ENCODE measurements at regions not wholly inside any gene's neighbourhood (a gene's known extent, or its start where the extent isn't known, plus 50 kb on each side); places are given as distances from the start of the nearest gene placed in this dataset.
"Not testable (repeated sequence)": the region's sequence is repeated elsewhere in the genome, so short reads cannot be mapped to it uniquely, and the experiment has no call there.

DNA sequence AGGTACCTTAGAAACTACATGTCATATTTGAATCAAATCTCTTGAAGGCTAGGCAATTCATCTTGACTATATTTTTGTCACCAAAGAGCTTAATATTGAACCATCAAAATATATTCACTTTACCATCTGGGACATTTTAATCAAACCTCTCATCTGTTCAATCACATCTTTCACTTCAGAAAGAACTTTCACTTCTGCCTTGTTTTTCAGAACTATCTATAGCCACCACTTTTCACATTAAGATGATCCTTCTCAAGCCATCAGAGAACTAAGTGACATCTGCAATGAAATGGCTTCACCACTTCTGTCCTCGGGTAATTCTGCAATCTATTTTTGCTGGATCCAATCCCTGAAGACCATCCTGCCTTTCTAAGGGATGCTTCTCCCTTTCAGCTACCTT lies 57.8 kb downstream of the OR2B2 start:
- no peak overlapping the region for H3K27ac ChIP-seq (ENCODE audit: low read depth, low read length)
- H3K4me1 ChIP-seq (ENCODE audit: insufficient read depth, low read length) = no peaks in the 10 kb centered on the region
- H3K27me3 ChIP-seq (ENCODE audit: control insufficient read depth in 1 of 2, insufficient read depth in 2 of 2, low read length in 2 of 2) = no peaks in the 10 kb centered on the region
- no peak overlapping the region for H3K9ac ChIP-seq (ENCODE audit: low read length)
- H3K4me3 ChIP-seq (ENCODE audit: low read depth in 1 of 2, low read length in 2 of 2) = no peak overlapping the region
- no peaks in the 10 kb centered on the region for H3K9me3 ChIP-seq (ENCODE audit: low read length)
- H3K36me3 ChIP-seq (ENCODE audit: insufficient read depth, low read length) = no peaks in the 10 kb centered on the region

DNA sequence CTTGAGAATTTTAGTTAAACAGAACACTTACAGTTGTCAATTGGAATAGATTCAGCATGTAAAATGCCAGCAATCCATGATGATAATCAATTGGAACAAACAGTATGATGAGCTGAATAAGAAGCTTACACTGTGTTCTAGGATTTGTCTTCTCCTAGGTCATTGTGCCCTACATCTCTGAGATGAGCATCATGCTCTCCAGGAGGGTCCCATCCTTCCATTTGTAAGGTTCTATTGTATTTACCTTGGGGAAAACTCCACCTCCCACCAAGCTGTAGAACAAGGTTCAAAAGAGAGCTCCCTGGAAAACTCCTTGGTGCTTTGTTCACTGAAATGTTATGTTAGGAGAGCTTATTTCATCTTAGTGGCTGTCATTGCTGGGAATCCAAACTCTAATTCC lies 60.8 kb downstream of the OR2B2 start:
- Histone ChIP-seq H3K9me3 (ENCODE audit: low read length) (no peaks in the 10 kb centered on the region), H3K4me3 (ENCODE audit: low read depth in 1 of 2, low read length in 2 of 2) (no peak overlapping the region), H3K9ac (ENCODE audit: low read length) (no peak overlapping the region), H3K27me3 (ENCODE audit: control insufficient read depth in 1 of 2, insufficient read depth in 2 of 2, low read length in 2 of 2) (no peaks in the 10 kb centered on the region), H3K36me3 (ENCODE audit: insufficient read depth, low read length) (no peaks in the 10 kb centered on the region), H3K4me1 (ENCODE audit: insufficient read depth, low read length) (no peaks in the 10 kb centered on the region), H3K27ac (ENCODE audit: low read depth, low read length) (no peak overlapping the region)

- not testable (repeated sequence) for H3K27me3 ChIP-seq (ENCODE audit: control insufficient read depth in 1 of 2, insufficient read depth in 2 of 2, low read length in 2 of 2); H3K27ac ChIP-seq (ENCODE audit: low read depth, low read length); H3K9ac ChIP-seq (ENCODE audit: low read length); H3K9me3 ChIP-seq (ENCODE audit: low read length); H3K4me1 ChIP-seq (ENCODE audit: insufficient read depth, low read length); H3K36me3 ChIP-seq (ENCODE audit: insufficient read depth, low read length); H3K4me3 ChIP-seq (ENCODE audit: low read depth in 1 of 2, low read length in 2 of 2)
Observed at GRCh38 chr6:27849001-27849400, 63.2 kb downstream of the OR2B2 start.

DNA sequence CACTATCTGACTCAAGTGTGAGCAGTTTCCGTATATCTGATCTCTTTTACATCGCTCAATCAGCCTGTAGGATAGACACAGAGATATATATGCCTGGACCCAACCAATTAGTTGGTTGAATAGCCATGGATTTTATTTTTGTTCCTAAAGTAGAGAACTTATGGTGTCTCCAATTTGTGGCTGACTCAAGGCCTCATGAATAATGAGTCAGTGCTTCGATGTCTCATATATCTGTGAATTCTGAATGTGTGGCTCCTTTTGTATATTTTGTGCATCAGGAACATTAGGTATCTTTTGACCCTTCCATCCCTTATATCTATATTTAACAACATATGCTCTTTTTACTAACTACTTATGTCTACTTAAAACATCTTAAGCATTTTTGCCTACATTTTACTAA lies 64.5 kb downstream of the OR2B2 start:
- no peaks in the 10 kb centered on the region for H3K9me3 ChIP-seq (ENCODE audit: low read length)
- H3K27me3 ChIP-seq (ENCODE audit: control insufficient read depth in 1 of 2, insufficient read depth in 2 of 2, low read length in 2 of 2) = no peaks in the 10 kb centered on the region
- no peak overlapping the region for H3K27ac ChIP-seq (ENCODE audit: low read depth, low read length)
- H3K36me3 ChIP-seq (ENCODE audit: insufficient read depth, low read length) = no peaks in the 10 kb centered on the region
- H3K9ac ChIP-seq (ENCODE audit: low read length) = no peak overlapping the region
- H3K4me3 ChIP-seq (ENCODE audit: low read depth in 1 of 2, low read length in 2 of 2) = no peak overlapping the region
- no peaks in the 10 kb centered on the region for H3K4me1 ChIP-seq (ENCODE audit: insufficient read depth, low read length)

GRCh38 chr6:27840572-27840971 lies 71.6 kb downstream of the OR2B2 start:
- Histone ChIP-seq H3K27me3 (ENCODE audit: control insufficient read depth in 1 of 2, insufficient read depth in 2 of 2, low read length in 2 of 2) (peaks cover 8 to 11% of the 10 kb centered on the region in 2 donors), H3K9ac (ENCODE audit: low read length) (no peak overlapping the region), H3K27ac (ENCODE audit: low read depth, low read length) (no peak overlapping the region), H3K4me3 (ENCODE audit: low read depth in 1 of 2, low read length in 2 of 2) (no peak overlapping the region), H3K9me3 (ENCODE audit: low read length) (no peaks in the 10 kb centered on the region), H3K4me1 (ENCODE audit: insufficient read depth, low read length) (peaks cover 9% of the 10 kb centered on the region), H3K36me3 (ENCODE audit: insufficient read depth, low read length) (no peaks in the 10 kb centered on the region)

GRCh38 chr6:27839626-27840475 lies 72.3 kb downstream of the OR2B2 start:
- Histone ChIP-seq H3K9ac (ENCODE audit: low read length) (no peak overlapping the region), H3K27ac (ENCODE audit: low read depth, low read length) (no peak overlapping the region), H3K36me3 (ENCODE audit: insufficient read depth, low read length) (no peaks in the 10 kb centered on the region), H3K4me3 (ENCODE audit: low read depth in 1 of 2, low read length in 2 of 2) (peak overlapping the region; percentile 14 to 70), H3K4me1 (ENCODE audit: insufficient read depth, low read length) (peaks cover 9% of the 10 kb centered on the region), H3K27me3 (ENCODE audit: control insufficient read depth in 1 of 2, insufficient read depth in 2 of 2, low read length in 2 of 2) (peaks cover 8 to 11% of the 10 kb centered on the region in 2 donors), H3K9me3 (ENCODE audit: low read length) (no peaks in the 10 kb centered on the region)

DNA sequence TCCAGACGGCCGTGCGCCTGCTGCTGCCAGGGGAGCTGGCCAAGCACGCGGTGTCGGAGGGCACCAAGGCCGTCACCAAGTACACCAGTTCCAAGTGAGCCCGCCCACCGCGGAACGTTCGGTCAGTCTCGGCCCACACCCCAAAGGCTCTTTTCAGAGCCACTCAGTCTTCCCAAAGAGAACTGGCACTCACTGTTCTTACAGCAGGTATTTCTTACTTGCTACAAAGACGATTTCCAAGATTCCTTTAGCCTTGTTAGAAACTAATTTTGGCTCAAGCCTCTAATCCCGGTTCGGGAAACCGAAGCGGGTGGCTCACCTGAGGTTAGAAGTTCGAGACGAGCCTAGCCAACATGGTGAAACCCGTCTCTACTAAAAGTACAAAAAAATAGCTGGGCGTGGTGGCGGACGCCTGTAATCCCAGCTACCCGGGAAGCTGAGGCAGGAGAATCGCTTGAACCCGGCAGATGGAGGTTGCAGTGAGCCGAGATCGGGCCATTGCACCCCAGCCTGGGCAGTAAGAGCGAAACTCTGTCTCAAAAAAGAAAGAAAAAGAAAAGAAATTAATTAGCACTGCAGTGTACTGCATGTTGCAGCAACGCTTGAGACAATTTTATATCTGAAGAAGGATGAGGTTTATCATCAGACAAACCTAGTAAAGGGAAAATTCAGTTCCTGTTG lies 73.1 kb downstream of the OR2B2 start:
- H3K36me3 ChIP-seq (ENCODE audit: insufficient read depth, low read length) = no peaks in the 10 kb centered on the region
- H3K27ac ChIP-seq (ENCODE audit: low read depth, low read length) = peak overlapping the region; percentile 56
- H3K4me1 ChIP-seq (ENCODE audit: insufficient read depth, low read length) = peaks cover 9% of the 10 kb centered on the region
- H3K9me3 ChIP-seq (ENCODE audit: low read length) = no peaks in the 10 kb centered on the region
- H3K4me3 ChIP-seq (ENCODE audit: low read depth in 1 of 2, low read length in 2 of 2) = peak overlapping the region; percentile 47 to 70
- H3K9ac ChIP-seq (ENCODE audit: low read length) = peak overlapping the region; percentile 65
- peaks cover 8 to 11% of the 10 kb centered on the region in 2 donors for H3K27me3 ChIP-seq (ENCODE audit: control insufficient read depth in 1 of 2, insufficient read depth in 2 of 2, low read length in 2 of 2)

GRCh38 chr6:27838058-27838944 lies 73.9 kb downstream of the OR2B2 start:
- Histone ChIP-seq H3K9ac (ENCODE audit: low read length) (peak overlapping the region; percentile 65), H3K4me3 (ENCODE audit: low read depth in 1 of 2, low read length in 2 of 2) (peak overlapping the region; percentile 67 to 70), H3K27me3 (ENCODE audit: control insufficient read depth in 1 of 2, insufficient read depth in 2 of 2, low read length in 2 of 2) (peaks cover 8 to 11% of the 10 kb centered on the region in 2 donors), H3K9me3 (ENCODE audit: low read length) (no peaks in the 10 kb centered on the region), H3K36me3 (ENCODE audit: insufficient read depth, low read length) (no peaks in the 10 kb centered on the region), H3K27ac (ENCODE audit: low read depth, low read length) (peak overlapping the region; percentile 92), H3K4me1 (ENCODE audit: insufficient read depth, low read length) (peaks cover 9% of the 10 kb centered on the region)

DNA sequence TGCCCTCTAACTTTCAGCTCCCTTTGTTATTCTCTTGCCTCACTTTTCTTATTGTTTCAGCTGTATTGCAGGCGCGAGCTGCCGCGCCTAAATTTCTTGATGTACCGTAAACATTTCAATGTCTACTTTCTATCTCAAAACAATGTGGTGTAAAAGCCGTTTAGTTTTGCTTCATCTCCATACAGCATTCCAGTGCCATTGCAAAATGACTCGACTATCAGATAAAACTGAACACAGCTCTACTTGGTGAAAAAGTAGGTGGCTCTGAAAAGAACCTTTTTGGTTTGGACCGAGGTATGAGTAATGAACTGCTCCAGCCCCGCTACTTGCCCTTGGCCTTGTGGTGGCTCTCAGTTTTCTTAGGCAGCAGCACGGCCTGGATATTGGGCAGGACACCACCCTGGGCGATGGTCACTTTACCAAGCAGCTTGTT lies 74.6 kb downstream of the OR2B2 start:
- peak overlapping the region; percentile 67 to 70 for H3K4me3 ChIP-seq (ENCODE audit: low read depth in 1 of 2, low read length in 2 of 2)
- peaks cover 9% of the 10 kb centered on the region for H3K4me1 ChIP-seq (ENCODE audit: insufficient read depth, low read length)
- H3K36me3 ChIP-seq (ENCODE audit: insufficient read depth, low read length) = no peaks in the 10 kb centered on the region
- H3K9ac ChIP-seq (ENCODE audit: low read length) = peak overlapping the region; percentile 65
- peaks cover 8 to 11% of the 10 kb centered on the region in 2 donors for H3K27me3 ChIP-seq (ENCODE audit: control insufficient read depth in 1 of 2, insufficient read depth in 2 of 2, low read length in 2 of 2)
- H3K27ac ChIP-seq (ENCODE audit: low read depth, low read length) = peak overlapping the region; percentile 92
- no peaks in the 10 kb centered on the region for H3K9me3 ChIP-seq (ENCODE audit: low read length)

DNA sequence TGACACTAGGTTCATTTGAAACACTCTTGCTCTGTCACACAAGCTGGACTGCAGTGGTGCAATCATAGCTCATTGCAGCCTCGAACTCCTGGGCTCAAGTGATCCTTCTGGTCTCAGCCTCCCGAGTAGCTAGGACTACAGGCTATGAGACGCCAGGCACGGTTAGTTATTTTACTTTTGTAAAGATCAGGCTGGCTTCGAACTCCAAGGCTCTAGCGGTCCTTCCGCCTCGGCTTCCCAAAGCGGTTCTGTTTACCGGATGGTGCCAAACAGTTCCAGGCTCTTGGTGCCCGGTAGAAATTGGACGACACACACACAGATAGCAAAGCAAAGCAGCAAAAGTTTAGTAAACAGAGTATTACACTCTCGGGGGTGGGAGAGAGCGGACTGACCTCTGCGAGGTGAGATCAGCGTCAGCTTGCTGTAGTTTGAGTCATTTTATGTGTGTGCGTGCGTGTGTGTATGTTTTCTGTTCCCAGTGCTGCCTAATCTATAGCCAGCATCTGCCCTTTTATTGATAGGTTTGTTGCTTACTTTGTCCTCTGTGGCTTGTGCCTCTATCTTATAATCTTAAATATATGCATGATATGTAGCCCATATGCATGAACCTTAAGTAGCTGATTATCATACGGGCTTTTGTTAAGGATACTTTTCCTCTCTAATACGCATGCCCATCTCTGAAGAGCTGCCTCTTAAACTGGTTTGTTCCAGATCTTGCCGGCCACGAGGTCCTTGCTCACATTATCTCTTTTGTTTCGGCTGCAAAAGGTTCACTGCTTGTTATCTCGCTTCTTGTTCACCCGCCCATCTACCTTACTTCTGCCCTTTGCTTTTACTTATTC lies 75.2 kb downstream of the OR2B2 start:
- H3K27me3 ChIP-seq (ENCODE audit: control insufficient read depth in 1 of 2, insufficient read depth in 2 of 2, low read length in 2 of 2) = peaks cover 5 to 11% of the 10 kb centered on the region in 2 donors
- H3K27ac ChIP-seq (ENCODE audit: low read depth, low read length) = peak overlapping the region; percentile 92
- H3K36me3 ChIP-seq (ENCODE audit: insufficient read depth, low read length) = no peaks in the 10 kb centered on the region
- peaks cover 9% of the 10 kb centered on the region for H3K4me1 ChIP-seq (ENCODE audit: insufficient read depth, low read length)
- no peaks in the 10 kb centered on the region for H3K9me3 ChIP-seq (ENCODE audit: low read length)
- peak overlapping the region; percentile 65 for H3K9ac ChIP-seq (ENCODE audit: low read length)
- peak overlapping the region; percentile 67 to 70 for H3K4me3 ChIP-seq (ENCODE audit: low read depth in 1 of 2, low read length in 2 of 2)

All from muscle layer of colon (tissue), 2 donors.